CD4-positive, alpha-beta T cell (primary cell): ENCODE measurements at regions not wholly inside any gene's neighbourhood (a gene's known extent, or its start where the extent isn't known, plus 50 kb on each side); places are given as distances from the start of the nearest gene placed in this dataset.

Experiments used
- ATAC-seq: fragments of 200-7000 bp; cut with Tn5 transposase; one replicate; pipeline ENCODE4 v1.10.0; 2022; ENCODE audit warnings: mild to moderate bottlenecking; ENCODE audit not compliant: poor library complexity
- CTCF ChIA-PET: fragments of 350-600 bp; sonication (Branson Sonifier 250); formaldehyde crosslinking; loops from one replicate; lab custom pipeline; 2021; ENCODE audit warnings: antibody characterized with exemption, inconsistent platforms; lab: Charles Lee
- POLR2A ChIA-PET: fragments of 350-600 bp; sonication (Branson Sonifier 250); formaldehyde crosslinking; loops from one replicate; lab custom pipeline; 2021; ENCODE audit warnings: antibody characterized with exemption, inconsistent platforms; lab: Charles Lee
- DNase-seq, 14 experiments: peaks; one replicate each; pipeline ENCODE4 v3.0.0-alpha.2; 2013 to 2020; ENCODE audit warnings: mixed read lengths in 2 of 14
- H3K27ac ChIP-seq, 2 donors: one replicate each; pipeline versions ENCODE4 v1.5.1 to v1.7.0; 2013; ENCODE audit warnings: low read length in 2 of 2, low read depth in 1 of 2, mild to moderate bottlenecking in 1 of 2
- H3K27me3 ChIP-seq, 2 experiments: 1 replicate in 1 of 2; 2 replicates in 1 of 2; pipeline versions ENCODE4 v1.6.1 to v1.7.0; 2013; ENCODE audit warnings: low read length in 2 of 2, control low read depth in 1 of 2, mild to moderate bottlenecking in 1 of 2, moderate library complexity in 1 of 2; ENCODE audit not compliant: insufficient read depth in 2 of 2, control insufficient read depth in 1 of 2
- H3K36me3 ChIP-seq: one replicate; pipeline ENCODE4 v1.6.1; 2013; ENCODE audit warnings: low read length, control low read depth; ENCODE audit not compliant: insufficient read depth
- H3K4me1 ChIP-seq: one replicate; pipeline ENCODE4 v1.6.1; 2013; ENCODE audit warnings: low read length, control low read depth; ENCODE audit not compliant: insufficient read depth
- H3K4me3 ChIP-seq: one replicate; pipeline ENCODE4 v1.5.1; 2013; ENCODE audit warnings: mild to moderate bottlenecking, low read length, moderate library complexity
- H3K9me3 ChIP-seq, 2 experiments: 1 replicate in 1 of 2; 2 replicates in 1 of 2; pipeline versions ENCODE4 v1.6.1 to v1.7.0; 2013; ENCODE audit warnings: low read length in 2 of 2, mild to moderate bottlenecking in 2 of 2, control low read depth in 1 of 2, moderate library complexity in 1 of 2; ENCODE audit not compliant: control insufficient read depth in 1 of 2, insufficient read depth in 1 of 2
- H3K27ac Mint-ChIP-seq: one replicate; pipeline ENCODE4 v1.8.0; 2020; ENCODE audit warnings: mixed read lengths
- H3K27me3 Mint-ChIP-seq: one replicate; pipeline ENCODE4 v1.8.0; 2021; ENCODE audit warnings: mixed read lengths
- H3K36me3 Mint-ChIP-seq: one replicate; pipeline ENCODE4 v1.8.0; 2021; ENCODE audit warnings: low read depth, mixed read lengths
- H3K4me1 Mint-ChIP-seq: one replicate; pipeline ENCODE4 v1.8.0; 2021; ENCODE audit warnings: low read depth, mixed read lengths
- H3K4me3 Mint-ChIP-seq: one replicate; pipeline ENCODE4 v1.8.0; 2020; ENCODE audit warnings: mild to moderate bottlenecking, mixed read lengths
- H3K9me3 Mint-ChIP-seq: one replicate; pipeline ENCODE4 v1.8.0; 2020; ENCODE audit warnings: mixed read lengths
- intact Hi-C, 2 experiments: fragments of 100-400 bp; cut with DNase I in 1 of 2; cut with micrococcal nuclease in 1 of 2; formaldehyde crosslinking; loops; one replicate each; pipeline versions ENCODE4 v1.15.1 to v1.9.0; 2023 to 2025; cut with DNase I, micrococcal nuclease
- TF ChIP-seq, protein P1 (sequence below): fragments of 200-600 bp; IDR thresholded peaks from one replicate; pipeline ENCODE4 v1.8.0; 2022; ENCODE audit warnings: antibody characterized with exemption, mild to moderate bottlenecking

DNA sequence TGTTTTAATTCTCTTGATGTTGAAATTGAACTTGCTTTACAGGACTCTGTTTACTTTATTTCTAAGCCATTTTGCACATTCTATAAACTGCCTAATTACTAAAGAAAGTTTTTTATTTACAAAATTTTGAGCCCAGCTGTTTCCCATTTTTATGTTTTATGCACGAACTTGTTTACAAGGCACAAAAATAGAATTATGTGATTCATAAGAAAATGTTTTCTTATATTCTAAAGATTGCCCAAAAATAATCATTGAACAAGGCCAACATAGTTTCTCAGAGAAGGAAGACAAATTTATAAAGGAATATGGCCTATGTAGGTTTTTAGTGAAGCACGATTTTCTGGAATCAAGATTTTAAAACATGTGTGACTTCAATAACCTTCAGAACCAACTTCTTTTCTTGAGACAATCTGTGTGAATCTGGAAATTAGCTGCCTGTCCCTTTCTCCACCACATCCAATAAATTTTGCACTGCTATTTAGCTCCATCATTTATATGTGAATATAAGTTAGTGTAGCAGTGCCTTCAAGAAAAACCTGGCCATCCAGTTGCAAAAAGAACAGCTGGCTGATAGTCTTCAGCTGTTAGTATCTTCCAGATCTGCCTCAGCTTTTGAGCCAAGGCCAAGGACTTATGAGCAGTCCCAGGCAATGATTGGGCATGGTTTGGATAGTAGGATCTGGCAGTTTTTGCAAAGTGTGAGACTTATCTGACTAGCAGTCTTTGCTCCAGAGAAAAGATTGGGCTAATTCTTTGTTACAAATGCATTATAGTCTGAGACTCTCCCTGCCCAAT lies 253.2 kb upstream of the COL3A1 start:
- intact Hi-C loops = no loop called here
- TF ChIP-seq, protein P1, sequence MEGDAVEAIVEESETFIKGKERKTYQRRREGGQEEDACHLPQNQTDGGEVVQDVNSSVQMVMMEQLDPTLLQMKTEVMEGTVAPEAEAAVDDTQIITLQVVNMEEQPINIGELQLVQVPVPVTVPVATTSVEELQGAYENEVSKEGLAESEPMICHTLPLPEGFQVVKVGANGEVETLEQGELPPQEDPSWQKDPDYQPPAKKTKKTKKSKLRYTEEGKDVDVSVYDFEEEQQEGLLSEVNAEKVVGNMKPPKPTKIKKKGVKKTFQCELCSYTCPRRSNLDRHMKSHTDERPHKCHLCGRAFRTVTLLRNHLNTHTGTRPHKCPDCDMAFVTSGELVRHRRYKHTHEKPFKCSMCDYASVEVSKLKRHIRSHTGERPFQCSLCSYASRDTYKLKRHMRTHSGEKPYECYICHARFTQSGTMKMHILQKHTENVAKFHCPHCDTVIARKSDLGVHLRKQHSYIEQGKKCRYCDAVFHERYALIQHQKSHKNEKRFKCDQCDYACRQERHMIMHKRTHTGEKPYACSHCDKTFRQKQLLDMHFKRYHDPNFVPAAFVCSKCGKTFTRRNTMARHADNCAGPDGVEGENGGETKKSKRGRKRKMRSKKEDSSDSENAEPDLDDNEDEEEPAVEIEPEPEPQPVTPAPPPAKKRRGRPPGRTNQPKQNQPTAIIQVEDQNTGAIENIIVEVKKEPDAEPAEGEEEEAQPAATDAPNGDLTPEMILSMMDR = no peak

DNA sequence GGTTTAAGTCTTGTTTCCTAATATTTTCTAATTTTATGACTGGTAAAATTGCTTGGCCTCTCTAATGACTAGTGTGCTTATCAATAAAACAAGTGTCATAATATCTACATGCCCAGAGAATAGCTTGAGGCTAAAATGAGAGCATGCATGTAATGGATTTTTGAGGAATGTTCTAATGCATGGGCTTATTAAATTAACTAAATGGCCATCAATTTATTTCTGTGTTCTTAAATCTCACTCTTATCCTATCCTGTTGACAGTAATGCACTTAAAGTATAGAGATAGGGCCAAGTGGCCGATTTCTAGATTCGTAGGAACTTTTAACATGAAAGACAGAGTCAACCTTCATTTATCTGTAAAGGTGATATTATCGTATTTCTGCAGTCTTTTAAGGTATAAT lies 252.4 kb upstream of the COL3A1 start:
- Mint-ChIP-seq H3K27me3 (no peaks in the 10 kb centered on the region), H3K27ac (no peak overlapping the region), H3K4me1 (no peaks in the 10 kb centered on the region), H3K9me3 (peaks cover 2% of the 10 kb centered on the region), H3K36me3 (no peaks in the 10 kb centered on the region), H3K4me3 (no peak overlapping the region)
- H3K36me3 ChIP-seq = no peaks in the 10 kb centered on the region
- POLR2A ChIA-PET = no interaction called here
- no peak overlapping the region for H3K4me3 ChIP-seq
- H3K4me1 ChIP-seq = no peaks in the 10 kb centered on the region
- intact Hi-C loops = no loop called here
- TF ChIP-seq, protein P1 = no peak
- H3K27me3 ChIP-seq = no peaks in the 10 kb centered on the region
- H3K27ac ChIP-seq = no peak overlapping the region
- CTCF ChIA-PET = no interaction called here
- DNase-seq (no peak), ATAC-seq (no peak)
- H3K9me3 ChIP-seq = no peaks in the 10 kb centered on the region

More for the DNA sequence above, 253.2 kb upstream of the COL3A1 start:
- no peak overlapping the region for H3K4me3 ChIP-seq
- ATAC-seq = no peak
- ChIA-PET POLR2A (no interaction called here), CTCF (no interaction called here)
- Mint-ChIP-seq H3K4me1 (no peaks in the 10 kb centered on the region), H3K36me3 (no peaks in the 10 kb centered on the region), H3K4me3 (no peak overlapping the region), H3K27ac (no peak overlapping the region), H3K9me3 (peaks cover 2% of the 10 kb centered on the region), H3K27me3 (no peaks in the 10 kb centered on the region)
- no peaks in the 10 kb centered on the region for H3K27me3 ChIP-seq
- H3K4me1 ChIP-seq = no peaks in the 10 kb centered on the region
- H3K9me3 ChIP-seq = no peaks in the 10 kb centered on the region
- H3K36me3 ChIP-seq = no peaks in the 10 kb centered on the region
- DNase-seq = no peak
- H3K27ac ChIP-seq = no peak overlapping the region

DNA sequence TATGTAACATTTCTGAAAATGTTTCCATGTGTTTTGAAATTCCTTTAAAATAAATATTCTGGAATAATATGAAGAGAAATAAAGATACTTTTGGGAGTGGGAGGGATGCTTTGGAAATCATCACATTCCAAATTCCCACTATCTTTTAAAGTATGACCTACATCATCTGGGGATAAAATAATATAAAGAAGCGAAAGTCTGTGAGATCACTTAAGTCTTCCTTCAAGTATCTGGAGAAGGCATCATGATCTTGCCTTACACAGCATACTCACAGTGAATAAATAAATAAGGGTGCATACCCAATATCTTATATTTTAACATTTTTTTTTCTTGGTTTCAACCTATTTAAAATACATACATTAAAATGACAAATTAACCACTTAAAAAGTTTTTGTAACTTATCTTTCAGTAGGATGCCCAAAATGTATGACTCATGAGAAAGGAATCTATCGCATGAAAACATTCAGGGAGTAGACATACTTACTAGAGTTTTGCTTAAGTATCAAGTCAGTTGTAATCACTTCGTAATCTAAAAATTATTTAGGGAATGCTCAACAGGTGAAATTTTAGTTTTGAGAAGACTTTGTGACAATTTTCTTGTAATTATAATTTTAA lies 248.3 kb upstream of the COL3A1 start:
- no peak overlapping the region for H3K27ac Mint-ChIP-seq
- no peaks in the 10 kb centered on the region for H3K4me1 ChIP-seq
- H3K9me3 Mint-ChIP-seq = no peaks in the 10 kb centered on the region
- no peak overlapping the region for H3K4me3 Mint-ChIP-seq
- CTCF ChIA-PET = no interaction called here
- no peaks in the 10 kb centered on the region for H3K27me3 Mint-ChIP-seq
- TF ChIP-seq, protein P1 = no peak
- no peaks in the 10 kb centered on the region for H3K4me1 Mint-ChIP-seq
- POLR2A ChIA-PET = no interaction called here
- no peaks in the 10 kb centered on the region for H3K27me3 ChIP-seq
- ATAC-seq = no peak
- intact Hi-C loops = no loop called here
- H3K4me3 ChIP-seq = no peak overlapping the region
- no peaks in the 10 kb centered on the region for H3K9me3 ChIP-seq
- no peaks in the 10 kb centered on the region for H3K36me3 Mint-ChIP-seq
- DNase-seq = no peak
- H3K36me3 ChIP-seq = no peaks in the 10 kb centered on the region
- H3K27ac ChIP-seq = no peak overlapping the region
